ENCODE measurements at regions not wholly inside any gene's neighbourhood (a gene's known extent, or its start where the extent isn't known, plus 50 kb on each side); places are given as distances from the start of the nearest gene placed in this dataset.

DNA sequence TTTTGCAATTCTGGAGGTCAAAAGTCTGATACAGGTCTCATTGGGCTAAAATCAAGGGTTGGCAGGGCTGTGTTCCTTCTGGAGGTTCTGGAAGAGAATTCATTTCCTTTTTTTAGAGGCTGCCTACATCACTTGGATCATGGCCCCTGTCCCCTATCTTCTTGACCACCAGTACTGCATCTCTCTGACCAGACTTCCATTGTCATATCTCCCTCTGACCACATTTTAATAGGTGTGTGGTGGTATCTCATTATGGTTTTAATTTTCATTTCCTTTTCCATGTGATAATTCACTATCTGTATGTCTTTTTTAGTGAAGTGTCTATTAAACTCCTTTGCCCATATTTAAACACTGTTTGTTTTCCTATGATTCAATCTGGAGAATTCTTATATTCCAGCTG, 215.2 kb upstream of the OTX2 start:
- TF ChIP-seq POLR2A (IDR thresholded peaks at IDR 0.05; ENCODE audit: low read length) (no peak), GATA1 (IDR thresholded peaks at IDR 0.05; ENCODE audit: low read depth, low read length) (no peak)
